ENCODE measurements at regions not wholly inside any gene's neighbourhood (a gene's known extent, or its start where the extent isn't known, plus 50 kb on each side); places are given as distances from the start of the nearest gene placed in this dataset.

- TF ChIP-seq, protein P1, sequence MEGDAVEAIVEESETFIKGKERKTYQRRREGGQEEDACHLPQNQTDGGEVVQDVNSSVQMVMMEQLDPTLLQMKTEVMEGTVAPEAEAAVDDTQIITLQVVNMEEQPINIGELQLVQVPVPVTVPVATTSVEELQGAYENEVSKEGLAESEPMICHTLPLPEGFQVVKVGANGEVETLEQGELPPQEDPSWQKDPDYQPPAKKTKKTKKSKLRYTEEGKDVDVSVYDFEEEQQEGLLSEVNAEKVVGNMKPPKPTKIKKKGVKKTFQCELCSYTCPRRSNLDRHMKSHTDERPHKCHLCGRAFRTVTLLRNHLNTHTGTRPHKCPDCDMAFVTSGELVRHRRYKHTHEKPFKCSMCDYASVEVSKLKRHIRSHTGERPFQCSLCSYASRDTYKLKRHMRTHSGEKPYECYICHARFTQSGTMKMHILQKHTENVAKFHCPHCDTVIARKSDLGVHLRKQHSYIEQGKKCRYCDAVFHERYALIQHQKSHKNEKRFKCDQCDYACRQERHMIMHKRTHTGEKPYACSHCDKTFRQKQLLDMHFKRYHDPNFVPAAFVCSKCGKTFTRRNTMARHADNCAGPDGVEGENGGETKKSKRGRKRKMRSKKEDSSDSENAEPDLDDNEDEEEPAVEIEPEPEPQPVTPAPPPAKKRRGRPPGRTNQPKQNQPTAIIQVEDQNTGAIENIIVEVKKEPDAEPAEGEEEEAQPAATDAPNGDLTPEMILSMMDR (IDR thresholded peaks at IDR 0.05; ENCODE audit: low read depth, low read length), result no peak
- no peak for TF ChIP-seq POLR2A (IDR thresholded peaks at IDR 0.05; ENCODE audit: extremely low read depth, insufficient read length)
Observed at GRCh38 chr4:162938738-162939485, 227.8 kb downstream of the NAF1 start.

All from NB4 (cell line).